LHCN-M2 (cell line): ENCODE measurements at regions not wholly inside any gene's neighbourhood (a gene's known extent, or its start where the extent isn't known, plus 50 kb on each side); places are given as distances from the start of the nearest gene placed in this dataset.

Experiments
- DNase-seq: peaks from one replicate; pipeline ENCODE4 v3.0.0-alpha.2; 2012; ENCODE audit warnings: low read depth

DNA sequence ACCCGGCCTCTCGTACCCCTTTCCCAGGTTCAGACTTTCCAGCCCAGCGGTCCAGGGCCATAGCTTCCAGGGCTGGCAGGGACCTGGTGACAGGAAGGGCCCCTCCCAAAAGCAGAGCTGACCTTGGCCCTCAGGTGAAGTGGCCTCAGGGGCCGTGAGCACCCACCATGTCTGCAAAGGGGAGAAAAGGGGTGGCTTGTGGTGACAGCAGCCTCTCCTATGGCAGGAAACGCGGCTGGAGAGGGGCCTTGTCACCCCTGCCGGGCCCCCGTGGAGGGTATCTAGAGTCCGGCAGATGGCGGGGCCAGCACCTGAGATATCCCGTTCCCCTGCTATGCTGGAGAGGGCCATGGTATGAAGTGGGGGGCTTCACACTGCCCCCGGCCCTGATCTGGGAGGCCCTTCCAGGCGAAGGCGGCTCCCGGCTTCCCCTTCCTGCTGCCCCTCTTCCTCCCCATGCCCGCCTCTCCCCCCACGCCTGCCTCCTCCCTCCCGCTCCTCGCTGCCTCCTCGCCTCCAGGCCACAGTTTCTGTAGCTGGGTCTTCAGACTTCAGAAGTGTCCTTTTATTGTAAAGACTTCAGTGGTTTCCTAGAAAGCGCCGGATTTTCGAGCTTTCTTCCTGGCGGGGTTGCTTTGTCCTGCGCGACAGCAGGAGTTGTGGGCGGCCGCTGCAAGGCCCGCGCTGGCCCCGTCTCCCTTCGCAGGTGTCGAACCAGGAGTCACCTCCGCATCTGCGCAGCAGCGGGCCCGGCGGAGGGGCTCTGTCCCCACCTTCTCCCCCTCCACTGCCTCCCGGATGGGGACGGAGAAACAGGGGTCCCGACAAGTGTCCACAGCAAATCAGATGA lies 240.5 kb upstream of the MYT1L start:
- DNase-seq = no peak

GRCh38 chr2:2570871-2571270 lies 239.8 kb upstream of the MYT1L start:
- DNase-seq = no peak

DNA sequence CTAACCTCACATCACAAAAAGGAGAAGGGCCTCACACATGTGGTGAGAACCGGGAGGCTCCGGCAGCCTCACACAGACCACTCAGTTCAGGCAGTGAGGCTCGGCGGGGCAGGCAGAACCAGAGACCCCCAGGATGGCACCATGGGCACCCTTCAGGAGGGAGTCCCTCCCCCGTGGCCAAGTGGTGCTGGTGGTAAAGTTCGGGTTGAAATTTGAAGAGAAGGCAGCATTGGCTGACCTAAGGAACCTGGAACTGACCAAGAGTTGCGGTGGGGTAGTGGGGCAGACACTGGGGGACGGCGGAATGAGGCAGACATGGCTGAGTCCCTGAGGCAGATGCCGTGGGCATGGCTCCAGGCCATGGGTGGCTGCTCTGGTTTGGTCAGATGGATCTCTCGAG lies 239.3 kb upstream of the MYT1L start:
- DNase-seq = no peak

DNA sequence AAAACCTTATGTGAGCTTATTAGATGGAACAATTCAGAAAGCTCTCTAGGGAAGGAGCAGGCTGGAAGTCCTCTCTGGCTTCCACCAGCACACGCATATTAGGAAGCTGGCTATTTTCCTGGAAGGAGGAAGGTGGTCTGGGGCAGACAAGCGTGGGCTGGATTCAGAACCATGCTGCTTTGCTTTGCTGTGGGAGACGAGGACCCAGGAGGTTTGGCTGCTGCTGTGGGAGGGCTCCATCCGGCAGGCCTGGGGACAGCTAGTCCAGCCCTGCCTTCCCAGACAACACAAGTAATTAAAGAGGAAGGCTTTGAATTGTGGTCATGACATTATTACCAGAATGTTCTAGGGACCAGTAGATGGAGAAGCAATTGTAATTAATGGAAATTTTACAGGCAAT lies 238.8 kb upstream of the MYT1L start:
- DNase-seq = no peak

DNA sequence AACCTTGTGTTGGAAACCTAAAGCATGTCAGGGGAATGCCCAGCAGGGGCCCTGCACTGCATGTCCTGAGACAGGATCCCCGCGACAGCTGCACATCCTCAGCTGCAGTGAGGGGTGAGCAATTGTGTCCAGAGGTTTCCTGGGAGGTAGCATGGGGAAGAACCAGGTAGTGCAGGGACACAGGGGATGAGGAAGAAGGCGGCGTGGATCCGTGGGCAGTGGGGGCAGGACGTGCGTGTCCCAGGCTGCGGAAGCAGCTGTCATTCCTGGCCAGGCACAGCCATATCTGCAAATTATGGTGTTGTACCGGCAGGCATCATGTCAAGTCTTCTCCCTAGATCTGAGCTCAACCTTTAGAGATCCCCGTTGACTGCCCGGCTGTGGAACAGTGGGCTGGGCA lies 238.2 kb upstream of the MYT1L start:
- no peak for DNase-seq

- no peak for DNase-seq
Observed at GRCh38 chr2:2568411-2568810, 237.3 kb upstream of the MYT1L start.

GRCh38 chr2:2567776-2568175 lies 236.7 kb upstream of the MYT1L start:
- DNase-seq = no peak

- no peak for DNase-seq
Observed at GRCh38 chr2:2566396-2567323, 235.6 kb upstream of the MYT1L start.

DNA sequence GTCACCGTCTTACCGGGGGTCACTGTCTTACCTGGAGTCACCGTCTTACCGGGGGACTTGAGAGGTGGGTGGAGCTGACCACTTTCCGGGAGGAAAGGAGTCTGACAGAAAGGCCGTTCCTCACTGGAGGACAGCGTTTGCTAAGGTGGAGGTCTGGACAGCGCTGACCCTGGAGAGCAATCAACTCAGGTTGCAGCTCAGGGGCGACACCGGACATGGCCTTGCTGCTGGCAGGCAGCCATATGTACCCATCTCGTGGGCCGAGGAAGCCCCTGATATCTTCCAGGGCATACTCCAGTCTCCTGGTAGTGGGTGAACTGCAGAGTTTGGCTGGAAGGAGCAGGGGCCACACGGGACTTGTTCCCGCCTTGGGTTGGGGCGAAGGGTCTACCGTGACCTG lies 234.6 kb upstream of the MYT1L start:
- no peak for DNase-seq

DNA sequence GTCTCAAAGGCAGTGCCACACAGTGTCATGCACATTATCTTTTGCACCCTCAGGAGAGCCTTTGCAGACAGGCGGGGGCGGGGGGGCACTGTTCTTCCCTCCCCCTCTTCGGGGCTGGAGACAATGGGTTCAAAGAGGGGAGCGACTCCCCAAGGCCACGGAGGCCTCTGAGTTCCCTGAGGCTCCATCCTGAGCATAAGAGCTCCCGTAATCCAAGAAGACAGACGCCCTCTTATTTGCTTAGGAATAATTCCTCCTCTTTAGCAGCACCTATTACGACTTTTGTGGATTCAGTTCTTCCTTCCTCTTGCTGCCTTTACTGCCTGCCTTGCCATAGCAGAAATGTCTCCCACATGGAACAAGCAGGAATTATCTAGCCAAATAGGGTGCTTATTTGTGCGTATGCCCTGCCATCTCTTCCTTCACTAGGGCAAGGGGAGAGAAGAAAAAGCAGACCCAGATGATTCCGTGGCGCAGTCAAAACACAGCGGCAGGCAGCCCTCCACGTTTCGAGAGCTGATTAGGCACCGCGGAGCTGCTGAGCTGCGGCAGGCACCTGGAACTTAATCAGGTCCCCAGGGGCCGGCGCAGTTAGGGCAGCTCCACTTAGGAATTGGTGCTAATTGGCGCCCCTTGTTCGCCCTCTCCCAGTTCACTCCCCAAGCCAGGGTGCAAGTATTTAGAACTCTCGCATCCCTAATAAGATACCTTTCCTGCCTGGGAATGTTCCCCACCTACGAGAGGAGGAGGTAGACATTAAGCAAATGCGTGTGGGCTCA lies 233.4 kb upstream of the MYT1L start:
- no peak for DNase-seq

DNA sequence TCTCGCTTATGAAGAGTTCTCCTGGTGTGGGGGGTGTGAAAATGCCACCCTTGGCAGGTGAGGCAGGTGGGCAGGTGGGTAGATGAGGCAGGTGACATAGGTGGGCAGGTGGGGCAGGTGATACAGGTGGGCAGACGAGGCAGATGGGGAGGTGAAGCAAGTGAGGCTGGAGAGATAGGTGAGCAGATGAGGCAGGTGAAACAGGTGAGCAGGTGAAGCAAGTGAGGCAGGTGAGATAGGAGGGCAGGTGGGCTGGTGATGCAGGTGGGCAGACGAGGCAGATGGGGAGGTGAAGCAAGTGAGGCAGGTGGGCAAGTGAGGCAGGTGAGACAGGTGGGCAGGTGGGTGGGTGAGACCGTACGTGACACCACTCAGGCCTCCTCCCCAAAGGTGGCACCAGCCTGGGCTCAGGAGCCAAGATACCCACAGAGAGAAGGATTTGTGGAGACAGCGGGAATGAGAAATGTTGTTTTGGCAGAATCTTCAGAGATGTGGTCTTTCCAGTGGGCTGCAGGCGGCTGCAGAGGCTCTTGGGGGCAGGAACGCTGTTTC lies 232.3 kb upstream of the MYT1L start:
- no peak for DNase-seq

DNA sequence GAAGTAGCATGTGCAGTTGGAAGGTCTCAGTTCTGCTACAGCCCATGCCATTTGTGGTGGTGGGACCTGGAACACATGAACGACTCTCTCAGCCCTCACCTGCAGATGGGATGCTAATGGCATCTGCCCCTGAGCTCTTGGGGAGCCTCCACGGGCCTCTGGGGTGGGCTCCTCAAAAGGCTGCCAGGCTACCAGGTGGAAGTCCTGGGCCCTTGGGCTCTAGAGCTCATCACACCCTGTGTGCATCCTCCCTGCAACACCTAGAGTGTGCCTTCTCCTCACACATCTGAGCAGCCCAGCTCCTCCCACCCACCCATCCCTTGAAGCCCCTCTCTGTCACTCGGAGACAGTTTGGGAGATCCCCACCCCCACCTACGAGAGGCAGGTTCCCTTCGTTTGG lies 231.8 kb upstream of the MYT1L start:
- DNase-seq = no peak

DNA sequence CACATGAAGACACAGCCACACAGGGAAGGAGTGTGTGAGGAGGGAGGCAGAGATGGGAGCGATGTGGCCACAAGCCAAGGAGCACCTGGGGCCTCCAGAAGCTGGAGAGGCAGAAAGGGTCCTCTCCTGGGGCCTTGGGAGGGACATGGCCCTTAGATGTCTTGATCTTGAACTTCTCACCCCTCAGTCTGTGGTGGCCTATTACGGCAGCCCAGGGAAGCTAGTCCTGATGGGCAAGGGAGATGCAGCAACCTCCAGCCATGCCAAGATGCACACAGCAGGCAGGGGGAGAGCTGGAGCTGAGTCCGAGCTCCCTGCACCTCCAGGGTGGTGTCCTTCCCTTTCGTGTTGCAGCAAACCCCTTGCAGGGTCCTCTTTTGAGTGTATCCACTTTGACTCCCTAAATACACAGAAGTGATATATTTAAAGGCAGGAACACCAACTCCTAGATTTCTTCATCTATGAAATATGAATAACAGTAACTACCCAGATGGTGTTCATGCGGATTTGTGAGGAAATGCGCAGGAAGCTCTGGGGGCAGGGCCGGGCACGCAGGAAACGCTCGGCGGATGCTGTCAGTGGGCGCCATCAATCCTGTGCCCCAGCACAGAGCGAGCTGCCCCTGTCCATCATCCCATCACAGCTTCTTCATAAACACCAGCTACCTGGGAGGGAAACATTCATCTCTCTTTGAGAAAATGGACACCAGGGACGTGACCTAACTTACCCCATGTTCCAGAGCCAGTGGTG lies 230.4 kb upstream of the MYT1L start:
- no peak for DNase-seq

DNA sequence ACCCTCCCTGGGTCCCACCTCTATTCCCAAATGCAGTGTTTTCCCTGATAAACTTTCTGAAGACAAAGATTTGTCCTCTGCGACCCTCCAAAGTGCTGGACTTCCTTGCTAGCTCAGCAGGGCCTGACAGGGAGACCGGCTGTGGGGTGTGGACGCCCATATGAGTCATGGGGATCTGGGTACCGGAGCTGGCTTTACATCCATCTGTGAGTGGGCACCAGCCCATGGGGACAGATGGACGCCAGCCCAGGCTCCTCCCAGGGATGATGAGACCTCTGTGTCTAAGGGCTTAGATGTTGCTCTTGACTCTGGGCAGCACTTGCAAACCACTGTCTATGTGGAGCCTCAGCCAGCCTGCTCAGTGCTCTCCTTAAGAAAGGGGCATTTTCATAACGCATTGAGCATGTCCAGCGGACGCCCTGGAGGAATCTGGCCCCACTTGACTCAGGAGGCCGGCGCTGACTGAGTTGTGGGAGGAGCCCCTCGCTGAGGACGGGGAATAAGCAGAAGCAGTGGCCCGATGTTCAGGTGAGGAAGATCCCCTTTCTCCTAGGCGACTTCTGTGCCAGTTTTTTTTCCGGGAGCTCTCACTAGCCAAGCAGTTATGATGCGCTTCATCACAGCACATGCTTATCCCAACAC lies 229.4 kb upstream of the MYT1L start:
- DNase-seq = no peak

DNA sequence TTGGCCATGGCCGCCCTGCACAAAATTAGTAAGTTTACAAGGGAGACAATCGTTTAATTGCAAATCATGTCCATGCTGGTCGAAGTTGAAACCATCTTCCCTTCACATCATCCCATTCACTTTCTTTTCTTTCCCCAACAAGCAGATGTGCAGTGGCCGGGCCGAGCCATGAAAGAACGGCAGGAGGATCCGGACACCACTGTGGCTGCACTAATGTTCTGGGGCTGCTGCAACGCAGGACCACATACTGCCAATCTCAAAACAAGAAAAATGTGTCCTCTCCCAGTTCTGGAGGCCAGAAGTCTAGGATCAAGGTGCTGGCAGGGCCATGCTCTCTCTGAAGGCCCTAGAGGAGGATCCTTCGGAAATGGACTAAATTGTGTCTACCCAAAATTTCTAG lies 227.4 kb upstream of the MYT1L start:
- no peak for DNase-seq

DNA sequence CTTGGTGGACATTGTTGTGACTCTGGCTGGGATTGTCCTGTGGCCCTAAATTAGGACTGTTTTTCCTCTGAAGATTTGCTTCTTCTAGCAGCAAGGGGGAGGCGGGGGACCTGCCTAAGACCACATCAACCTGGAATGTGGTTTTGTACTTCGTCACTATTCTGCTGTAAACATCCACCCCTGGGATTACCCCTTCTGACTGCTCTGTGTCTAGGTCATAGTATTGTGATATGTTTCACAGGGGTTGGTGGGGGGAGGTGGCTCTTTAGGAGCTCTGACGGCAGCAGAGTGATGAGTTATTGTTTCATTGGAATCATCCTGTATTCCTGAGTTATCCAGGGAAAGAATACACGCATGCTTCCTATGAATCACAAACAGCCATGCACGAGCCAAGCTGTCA lies 226.4 kb upstream of the MYT1L start:
- DNase-seq = no peak

DNA sequence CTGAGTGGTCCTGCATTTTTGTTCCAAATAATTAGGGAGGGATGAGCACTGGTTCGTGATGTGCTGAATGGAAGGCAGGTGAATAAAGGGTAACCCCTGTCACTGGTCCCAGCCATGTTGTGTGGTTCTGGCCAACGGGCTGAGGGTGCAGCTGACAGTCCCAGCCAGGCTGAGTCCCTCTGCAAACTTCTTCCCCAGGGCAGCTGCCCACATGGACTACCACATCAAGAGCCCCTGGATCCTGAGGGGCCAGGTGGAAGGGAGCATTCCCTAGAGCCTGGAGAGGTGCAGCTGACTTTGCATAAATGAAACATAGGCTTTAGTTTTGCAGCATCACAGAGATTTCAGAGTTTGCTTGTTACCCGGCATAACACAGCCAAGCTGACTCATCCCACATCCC lies 219.8 kb upstream of the MYT1L start:
- no peak for DNase-seq

DNA sequence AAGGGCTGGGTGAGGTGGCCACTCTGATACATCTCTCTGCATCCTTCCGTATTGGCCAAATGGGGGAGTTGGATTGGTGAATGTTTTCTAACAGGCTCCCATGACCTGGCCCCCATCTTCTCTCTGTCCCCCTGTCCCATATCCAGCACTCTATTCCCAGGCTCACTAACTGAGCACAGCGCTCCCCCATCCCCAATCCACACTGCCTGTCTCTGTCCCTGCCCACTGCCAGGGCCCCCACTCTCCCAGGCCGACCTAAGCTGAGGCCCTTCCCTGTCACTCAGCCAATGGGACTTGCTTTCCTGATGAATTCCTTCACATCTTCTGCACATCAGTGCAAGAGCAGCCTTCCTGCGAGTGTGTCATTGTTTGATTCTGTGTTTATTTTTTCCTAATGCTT lies 216.8 kb upstream of the MYT1L start:
- DNase-seq = no peak

DNA sequence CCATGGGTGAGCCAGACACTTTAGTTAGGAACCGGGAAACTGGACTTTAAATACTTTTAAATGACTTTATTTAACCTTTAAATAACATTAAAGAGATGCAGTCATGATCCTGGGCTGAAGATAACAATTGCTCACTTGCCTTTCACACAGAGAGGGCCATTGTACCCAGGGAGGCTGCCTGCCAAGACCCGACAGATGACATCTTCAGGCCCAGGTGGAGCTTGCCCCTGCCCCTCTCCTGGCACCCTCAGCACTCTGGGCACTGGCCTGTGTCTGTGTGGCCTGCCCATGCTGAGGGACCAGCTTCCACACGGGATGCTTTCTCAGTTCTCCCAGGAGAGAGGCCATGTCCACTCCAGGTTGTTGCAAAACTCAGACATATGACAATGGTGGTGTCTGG lies 216.4 kb upstream of the MYT1L start:
- DNase-seq = no peak

DNA sequence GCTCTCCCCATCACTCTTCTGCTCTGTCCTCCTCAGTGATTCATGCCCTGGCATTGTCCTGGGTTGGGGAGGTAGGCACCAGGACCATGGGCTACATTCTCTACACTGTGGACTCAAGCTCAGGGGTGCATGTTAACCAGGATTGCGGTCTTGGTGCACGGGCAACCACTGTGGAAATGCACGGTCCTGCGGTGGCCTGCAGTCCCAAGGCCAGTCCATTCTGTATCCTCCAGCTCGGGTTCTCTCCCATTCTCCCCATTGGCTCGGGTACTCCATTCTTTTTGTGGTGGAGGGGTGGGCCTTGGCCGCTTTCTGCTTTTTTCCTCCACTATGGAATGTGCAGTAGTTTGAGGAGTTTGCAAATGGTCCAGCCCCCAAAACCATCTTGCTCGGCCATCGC lies 215.0 kb upstream of the MYT1L start:
- no peak for DNase-seq
